K562 (cell line): ENCODE measurements at regions not wholly inside any gene's neighbourhood (a gene's known extent, or its start where the extent isn't known, plus 50 kb on each side); places are given as distances from the start of the nearest gene placed in this dataset.

ENCODE experiments used
- POLR2AphosphoS5 ChIP-seq: IDR thresholded peaks from 2 replicates; pipeline ENCODE4 v1.6.1; 2011; ENCODE audit warnings: mild to moderate bottlenecking, low read depth, low read length, moderate library complexity; ENCODE audit not compliant: control insufficient read depth, insufficient read depth
- STAT6 ChIP-seq: sonication (generic); formaldehyde crosslinking; IDR thresholded peaks from 2 replicates; pipeline ENCODE4 v1.8.1; 2023; ENCODE audit warnings: mild to moderate bottlenecking, missing genetic modification reagents

- TF ChIP-seq POLR2AphosphoS5 (no peak), STAT6 (CRISPR knock-in tag) (no peak)
These were observed 126.3 kb upstream of the SEC61G start for GRCh38 chr7:54885285-54885684.
